Osteocyte (in vitro differentiated cells): ENCODE measurements at regions not wholly inside any gene's neighbourhood (a gene's known extent, or its start where the extent isn't known, plus 50 kb on each side); places are given as distances from the start of the nearest gene placed in this dataset.

ENCODE experiments used
- DNase-seq: peaks from one replicate; pipeline ENCODE4 v3.0.0; 2021; ENCODE audit warnings: mixed read lengths; ENCODE audit not compliant: unreplicated experiment; ENCODE audit errors: extremely low spot score
- H3K27ac Mint-ChIP-seq: one replicate; pipeline ENCODE4 v1.8.0; 2021; ENCODE audit warnings: mild to moderate bottlenecking, mixed read lengths; ENCODE audit not compliant: unreplicated experiment
- H3K27me3 Mint-ChIP-seq: one replicate; pipeline ENCODE4 v1.8.0; 2021; ENCODE audit warnings: mixed read lengths; ENCODE audit not compliant: unreplicated experiment
- H3K36me3 Mint-ChIP-seq: one replicate; pipeline ENCODE4 v1.8.0; 2021; ENCODE audit warnings: mixed read lengths; ENCODE audit not compliant: unreplicated experiment
- H3K4me1 Mint-ChIP-seq: one replicate; pipeline ENCODE4 v1.8.0; 2021; ENCODE audit warnings: mixed read lengths; ENCODE audit not compliant: unreplicated experiment
- H3K4me3 Mint-ChIP-seq: one replicate; pipeline ENCODE4 v1.8.0; 2021; ENCODE audit warnings: mild to moderate bottlenecking, moderate library complexity, mixed read lengths; ENCODE audit not compliant: unreplicated experiment
- H3K9me3 Mint-ChIP-seq: one replicate; pipeline ENCODE4 v1.8.0; 2021; ENCODE audit warnings: mixed read lengths; ENCODE audit not compliant: unreplicated experiment
- TF ChIP-seq, protein P1 (sequence below): fragments of 200-600 bp; sonication (generic); IDR thresholded peaks from 2 replicates; pipeline ENCODE4 v1.5.0; 2021; ENCODE audit warnings: antibody characterized with exemption, mild to moderate bottlenecking, moderate library complexity

GRCh38 chr18:73579698-73580097, 567.9 kb downstream of the FBXO15 start:
- TF ChIP-seq, protein P1, sequence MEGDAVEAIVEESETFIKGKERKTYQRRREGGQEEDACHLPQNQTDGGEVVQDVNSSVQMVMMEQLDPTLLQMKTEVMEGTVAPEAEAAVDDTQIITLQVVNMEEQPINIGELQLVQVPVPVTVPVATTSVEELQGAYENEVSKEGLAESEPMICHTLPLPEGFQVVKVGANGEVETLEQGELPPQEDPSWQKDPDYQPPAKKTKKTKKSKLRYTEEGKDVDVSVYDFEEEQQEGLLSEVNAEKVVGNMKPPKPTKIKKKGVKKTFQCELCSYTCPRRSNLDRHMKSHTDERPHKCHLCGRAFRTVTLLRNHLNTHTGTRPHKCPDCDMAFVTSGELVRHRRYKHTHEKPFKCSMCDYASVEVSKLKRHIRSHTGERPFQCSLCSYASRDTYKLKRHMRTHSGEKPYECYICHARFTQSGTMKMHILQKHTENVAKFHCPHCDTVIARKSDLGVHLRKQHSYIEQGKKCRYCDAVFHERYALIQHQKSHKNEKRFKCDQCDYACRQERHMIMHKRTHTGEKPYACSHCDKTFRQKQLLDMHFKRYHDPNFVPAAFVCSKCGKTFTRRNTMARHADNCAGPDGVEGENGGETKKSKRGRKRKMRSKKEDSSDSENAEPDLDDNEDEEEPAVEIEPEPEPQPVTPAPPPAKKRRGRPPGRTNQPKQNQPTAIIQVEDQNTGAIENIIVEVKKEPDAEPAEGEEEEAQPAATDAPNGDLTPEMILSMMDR: no peak
- H3K4me1 Mint-ChIP-seq: no peaks in the 10 kb centered on the region
- no peak for DNase-seq

GRCh38 chr18:73577365-73577764, 570.3 kb downstream of the FBXO15 start:
- TF ChIP-seq, protein P1: no peak
- no peak for DNase-seq
- no peak overlapping the region for H3K4me3 Mint-ChIP-seq
- no peak overlapping the region for H3K27ac Mint-ChIP-seq
- no peaks in the 10 kb centered on the region for H3K4me1 Mint-ChIP-seq
- H3K36me3 Mint-ChIP-seq: no peaks in the 10 kb centered on the region
- peaks cover 7% of the 10 kb centered on the region for H3K27me3 Mint-ChIP-seq
- H3K9me3 Mint-ChIP-seq: peaks cover 3% of the 10 kb centered on the region

More at GRCh38 chr18:73579698-73580097, 567.9 kb downstream of the FBXO15 start:
- H3K27ac Mint-ChIP-seq: no peak overlapping the region
- peaks cover 7% of the 10 kb centered on the region for H3K9me3 Mint-ChIP-seq
- no peak overlapping the region for H3K4me3 Mint-ChIP-seq
- H3K27me3 Mint-ChIP-seq: peaks cover 14% of the 10 kb centered on the region
- no peaks in the 10 kb centered on the region for H3K36me3 Mint-ChIP-seq

GRCh38 chr18:73563901-73564472, 583.6 kb downstream of the FBXO15 start:
- H3K27ac Mint-ChIP-seq: no peak overlapping the region
- no peak for DNase-seq
- H3K9me3 Mint-ChIP-seq: no peaks in the 10 kb centered on the region
- TF ChIP-seq, protein P1: no peak
- H3K27me3 Mint-ChIP-seq: peaks cover 2% of the 10 kb centered on the region
- H3K4me1 Mint-ChIP-seq: peaks cover 9% of the 10 kb centered on the region
- no peaks in the 10 kb centered on the region for H3K36me3 Mint-ChIP-seq
- no peak overlapping the region for H3K4me3 Mint-ChIP-seq

GRCh38 chr18:73563345-73563744, 584.3 kb downstream of the FBXO15 start:
- Mint-ChIP-seq H3K4me1 (peaks cover 9% of the 10 kb centered on the region), H3K27ac (no peak overlapping the region), H3K9me3 (no peaks in the 10 kb centered on the region), H3K36me3 (no peaks in the 10 kb centered on the region), H3K27me3 (peaks cover 2% of the 10 kb centered on the region), H3K4me3 (no peak overlapping the region)
- DNase-seq: no peak
- TF ChIP-seq, protein P1: no peak

- DNase-seq: no peak
- no peak overlapping the region for H3K27ac Mint-ChIP-seq
- no peaks in the 10 kb centered on the region for H3K4me1 Mint-ChIP-seq
- no peaks in the 10 kb centered on the region for H3K9me3 Mint-ChIP-seq
- no peak overlapping the region for H3K4me3 Mint-ChIP-seq
- H3K27me3 Mint-ChIP-seq: peaks cover 14% of the 10 kb centered on the region
- TF ChIP-seq, protein P1: no peak
- H3K36me3 Mint-ChIP-seq: no peaks in the 10 kb centered on the region
Measured at GRCh38 chr18:73556904-73557303, 590.7 kb downstream of the FBXO15 start.
